IPS-20b (cell line): ENCODE measurements at regions not wholly inside any gene's neighbourhood (a gene's known extent, or its start where the extent isn't known, plus 50 kb on each side); places are given as distances from the start of the nearest gene placed in this dataset.

ENCODE experiments used
- H3K27ac ChIP-seq: one replicate; pipeline ENCODE4 v1.5.1; 2013; ENCODE audit warnings: low read length
- H3K27me3 ChIP-seq: 2 replicates; pipeline ENCODE4 v1.6.1; 2013; ENCODE audit warnings: mild to moderate bottlenecking, low read length, inconsistent platforms; ENCODE audit not compliant: insufficient read depth
- H3K36me3 ChIP-seq: 2 replicates; pipeline ENCODE4 v1.6.1; 2013; ENCODE audit warnings: low read depth, mild to moderate bottlenecking, inconsistent platforms, low read length, moderate library complexity; ENCODE audit not compliant: insufficient read depth
- H3K4me1 ChIP-seq: 2 replicates; pipeline ENCODE4 v1.6.1; 2013; ENCODE audit warnings: mild to moderate bottlenecking, control low read depth, inconsistent platforms, low read length, moderate library complexity; ENCODE audit not compliant: insufficient read depth
- H3K4me3 ChIP-seq: 2 replicates; pipeline ENCODE4 v1.5.1; 2013; ENCODE audit warnings: mild to moderate bottlenecking, low read length, inconsistent platforms
- H3K9ac ChIP-seq: 2 replicates; pipeline ENCODE4 v1.6.1; 2013; ENCODE audit warnings: low read depth, mild to moderate bottlenecking, inconsistent platforms, low read length, moderate library complexity
- H3K9me3 ChIP-seq: 2 replicates; pipeline ENCODE4 v1.6.1; 2013; ENCODE audit warnings: mild to moderate bottlenecking, low read depth, low read length, inconsistent platforms; ENCODE audit not compliant: insufficient read depth

DNA sequence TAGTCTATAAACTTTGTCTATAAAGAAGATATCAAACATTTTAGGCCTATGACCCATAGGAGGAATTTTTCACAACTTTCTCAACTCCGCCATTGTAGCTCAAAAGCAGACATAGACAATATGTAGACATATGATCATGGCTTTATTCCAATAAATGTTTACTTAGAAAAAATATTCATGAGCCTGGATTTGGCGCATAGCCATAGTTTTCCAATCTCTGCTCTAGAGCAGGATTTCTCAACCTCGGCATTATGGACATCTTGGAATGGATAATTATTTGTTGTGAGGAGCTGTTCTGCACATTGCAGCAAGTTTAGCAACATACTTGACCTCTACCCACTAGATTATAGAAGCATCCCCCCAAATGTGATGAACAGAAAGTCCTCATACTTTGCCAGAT is 532.6 kb downstream of the ANKRD7 start:
- Histone ChIP-seq H3K36me3 (no peaks in the 10 kb centered on the region), H3K9me3 (peaks cover 10% of the 10 kb centered on the region; the same call in 1 of the 2 replicates), H3K9ac (no peak overlapping the region), H3K4me1 (no peaks in the 10 kb centered on the region), H3K4me3 (no peak overlapping the region), H3K27ac (no peak overlapping the region), H3K27me3 (no peaks in the 10 kb centered on the region)

DNA sequence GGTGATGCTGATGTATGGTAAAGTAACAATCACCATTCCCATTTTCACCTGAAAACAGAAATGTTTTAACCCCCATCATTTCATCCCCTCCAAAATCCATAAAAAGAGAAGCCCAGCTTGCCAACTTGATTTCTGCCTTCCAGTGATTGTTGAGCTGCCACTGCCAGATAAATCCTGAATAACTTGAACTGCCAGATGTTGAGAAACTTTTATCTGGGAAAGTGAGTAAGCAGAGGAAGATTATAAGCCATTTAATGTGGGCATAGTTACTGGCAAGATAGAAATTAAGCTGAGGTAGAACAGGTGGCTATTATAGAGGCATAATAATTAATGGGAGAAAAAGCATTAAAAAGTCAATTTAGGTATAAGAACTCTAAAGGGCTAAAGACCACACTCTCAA is 534.1 kb downstream of the ANKRD7 start:
- H3K36me3 ChIP-seq = no peaks in the 10 kb centered on the region
- peaks cover 10% of the 10 kb centered on the region; the same call in 1 of the 2 replicates for H3K9me3 ChIP-seq
- H3K27me3 ChIP-seq = no peaks in the 10 kb centered on the region
- H3K27ac ChIP-seq = no peak overlapping the region
- H3K4me3 ChIP-seq = no peak overlapping the region
- no peak overlapping the region for H3K9ac ChIP-seq
- H3K4me1 ChIP-seq = no peaks in the 10 kb centered on the region

DNA sequence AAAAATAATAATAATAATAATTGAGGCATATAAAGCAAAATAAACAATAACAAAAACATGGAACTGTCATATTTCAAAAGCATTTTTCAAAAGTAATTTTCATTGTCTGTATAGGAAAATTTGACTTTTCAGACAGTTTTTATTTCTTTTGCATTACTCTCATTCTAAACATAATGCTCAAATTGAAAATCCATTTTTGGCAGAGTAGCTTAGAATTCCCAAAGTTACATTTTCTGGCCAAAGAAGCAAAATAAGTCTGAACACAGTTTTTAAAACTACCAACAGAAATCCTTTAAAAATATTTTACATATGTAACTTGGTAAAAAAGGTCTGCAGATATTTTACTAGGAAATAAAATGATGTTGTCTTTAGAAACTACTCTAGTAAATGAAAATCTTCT is 535.4 kb downstream of the ANKRD7 start:
- Histone ChIP-seq H3K36me3 (no peaks in the 10 kb centered on the region), H3K27me3 (no peaks in the 10 kb centered on the region), H3K4me3 (no peak overlapping the region), H3K9me3 (peaks cover 10% of the 10 kb centered on the region; the same call in 1 of the 2 replicates), H3K4me1 (no peaks in the 10 kb centered on the region), H3K9ac (no peak overlapping the region), H3K27ac (no peak overlapping the region)

DNA sequence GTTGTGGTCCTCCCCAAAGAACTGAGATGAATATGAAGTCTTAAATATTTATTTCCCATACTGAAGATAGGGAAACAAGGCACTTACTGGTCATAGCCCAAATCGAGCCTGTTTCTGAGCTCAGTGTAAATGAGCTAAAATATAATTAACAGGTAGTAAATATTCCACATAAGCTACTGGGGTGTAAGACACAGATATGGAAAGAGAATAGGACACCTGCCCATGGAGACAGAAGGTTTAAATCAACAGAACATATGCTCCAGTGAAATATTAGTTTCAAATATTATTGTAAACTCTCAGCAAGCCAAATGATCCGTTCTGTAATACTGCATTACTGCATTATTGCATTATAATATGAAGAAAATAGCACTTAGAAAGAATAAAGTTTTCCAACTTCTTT is 537.9 kb downstream of the ANKRD7 start:
- Histone ChIP-seq H3K4me1 (no peaks in the 10 kb centered on the region), H3K27me3 (no peaks in the 10 kb centered on the region), H3K4me3 (no peak overlapping the region), H3K27ac (no peak overlapping the region), H3K36me3 (no peaks in the 10 kb centered on the region), H3K9me3 (peaks cover 10% of the 10 kb centered on the region; the same call in 1 of the 2 replicates), H3K9ac (no peak overlapping the region)

DNA sequence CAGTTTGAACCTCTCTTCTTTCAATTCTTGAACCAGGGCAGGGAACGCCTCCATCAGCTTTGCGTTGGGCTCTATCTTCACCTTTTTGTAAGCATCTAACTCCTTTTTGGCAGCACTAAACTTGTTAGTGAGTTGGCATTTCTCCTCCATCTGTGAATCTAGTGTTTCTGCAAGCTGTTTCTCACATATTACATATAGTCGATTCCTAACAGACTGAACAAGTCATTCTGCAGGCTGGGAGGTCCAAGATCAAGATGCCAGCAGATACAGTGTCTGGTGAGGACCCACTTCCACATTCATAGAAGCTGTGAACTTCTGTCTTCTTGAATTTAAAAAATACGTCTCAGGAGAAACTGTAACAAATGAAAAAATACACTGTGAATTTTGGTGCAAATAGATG is 539.7 kb downstream of the ANKRD7 start:
- no peaks in the 10 kb centered on the region for H3K27me3 ChIP-seq
- H3K36me3 ChIP-seq = no peaks in the 10 kb centered on the region
- H3K9me3 ChIP-seq = peaks cover 10% of the 10 kb centered on the region; the same call in 1 of the 2 replicates
- no peak overlapping the region for H3K4me3 ChIP-seq
- H3K9ac ChIP-seq = no peak overlapping the region
- H3K27ac ChIP-seq = no peak overlapping the region
- H3K4me1 ChIP-seq = no peaks in the 10 kb centered on the region

DNA sequence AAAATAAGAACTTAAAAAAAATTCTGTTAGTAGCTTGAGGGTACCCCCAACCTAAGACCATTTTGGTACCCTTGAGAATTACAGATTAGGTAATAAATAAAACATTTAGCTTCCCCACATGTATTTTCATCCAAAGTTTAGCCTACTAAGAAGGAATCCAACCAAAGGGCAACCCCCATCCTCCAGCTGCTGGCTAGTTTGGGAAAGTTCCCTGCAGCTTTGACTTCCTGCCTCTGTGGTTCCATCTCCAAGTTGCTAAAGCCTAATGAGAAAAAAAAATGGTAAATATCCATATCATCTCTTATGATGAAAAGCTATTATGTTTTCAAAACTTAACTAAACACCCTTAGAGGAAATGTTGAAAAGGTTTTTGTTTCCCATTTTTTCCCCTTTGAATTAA is 547.2 kb downstream of the ANKRD7 start:
- Histone ChIP-seq H3K4me1 (peaks cover 23% of the 10 kb centered on the region; the same call in 1 of the 2 replicates), H3K27ac (no peak overlapping the region), H3K9me3 (no peaks in the 10 kb centered on the region), H3K4me3 (no peak overlapping the region), H3K36me3 (no peaks in the 10 kb centered on the region), H3K9ac (no peak overlapping the region), H3K27me3 (no peaks in the 10 kb centered on the region)

DNA sequence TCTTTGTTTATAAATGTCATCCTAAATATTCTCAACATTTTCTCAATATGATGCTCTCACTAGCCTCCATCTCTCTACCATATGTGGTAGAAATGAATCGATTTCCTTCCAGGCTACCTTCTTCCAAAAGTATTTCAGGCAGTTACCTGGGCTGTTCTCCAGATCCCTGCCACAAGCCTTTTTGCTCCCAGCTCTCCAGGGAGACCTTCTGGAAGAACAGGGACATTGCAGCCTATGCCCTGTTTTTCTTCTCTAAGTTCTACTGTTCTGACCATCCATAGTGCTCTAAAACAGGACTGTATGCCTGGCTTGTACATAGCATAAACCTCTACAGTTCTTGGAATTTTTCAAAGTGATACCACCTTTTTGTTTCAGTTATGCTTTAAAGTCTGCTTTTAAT is 552.8 kb downstream of the ANKRD7 start:
- H3K9me3 ChIP-seq = no peaks in the 10 kb centered on the region
- no peak overlapping the region for H3K27ac ChIP-seq
- no peak overlapping the region for H3K4me3 ChIP-seq
- no peaks in the 10 kb centered on the region for H3K36me3 ChIP-seq
- no peaks in the 10 kb centered on the region for H3K27me3 ChIP-seq
- peaks cover 11% of the 10 kb centered on the region; the same call in 1 of the 2 replicates for H3K4me1 ChIP-seq
- H3K9ac ChIP-seq = no peak overlapping the region

DNA sequence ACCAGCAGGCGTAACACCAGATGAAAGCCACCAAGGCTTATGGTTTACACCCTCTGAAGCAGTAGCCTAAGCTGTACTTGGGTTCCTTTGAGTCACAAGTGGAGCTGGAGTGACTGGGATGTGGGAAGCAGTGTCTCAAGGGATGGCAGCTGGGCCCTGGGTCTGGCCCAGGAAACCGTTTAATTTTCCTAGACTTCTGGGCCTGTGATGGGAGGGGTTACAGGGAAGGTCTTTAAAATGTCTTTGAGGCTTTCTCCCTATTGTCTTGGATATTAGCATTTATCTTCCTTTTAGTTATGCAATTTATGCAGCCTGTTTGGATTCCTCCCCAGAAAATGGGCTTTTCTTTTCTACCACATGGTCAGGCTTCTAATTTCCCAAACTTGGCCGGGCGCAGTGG is 568.2 kb downstream of the ANKRD7 start:
- H3K4me3 ChIP-seq = no peak overlapping the region
- H3K36me3 ChIP-seq = no peaks in the 10 kb centered on the region
- H3K9me3 ChIP-seq = no peaks in the 10 kb centered on the region
- H3K27ac ChIP-seq = no peak overlapping the region
- H3K9ac ChIP-seq = no peak overlapping the region
- H3K4me1 ChIP-seq = peaks cover 12% of the 10 kb centered on the region; the same call in 1 of the 2 replicates
- H3K27me3 ChIP-seq = no peaks in the 10 kb centered on the region

DNA sequence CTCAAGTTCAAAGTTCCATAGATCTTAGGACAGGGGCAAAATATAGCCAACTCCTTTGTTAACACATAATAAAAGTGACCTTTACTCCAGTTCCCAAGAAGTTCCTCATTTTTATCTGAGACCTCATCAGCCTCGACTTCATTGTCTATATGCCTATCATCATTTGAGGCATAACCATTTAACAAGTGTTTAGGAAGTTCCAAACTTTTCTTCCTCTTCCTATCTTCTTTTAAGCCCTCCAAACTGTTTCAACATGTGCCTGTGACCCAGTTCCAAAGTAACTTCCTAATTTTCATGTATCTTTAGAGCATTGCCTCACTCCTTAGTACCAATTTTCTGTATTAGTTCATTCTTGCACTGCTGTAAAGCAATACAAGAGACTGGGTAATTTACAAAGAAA is 569.1 kb downstream of the ANKRD7 start:
- H3K4me3 ChIP-seq = no peak overlapping the region
- no peaks in the 10 kb centered on the region for H3K9me3 ChIP-seq
- no peaks in the 10 kb centered on the region for H3K27me3 ChIP-seq
- no peaks in the 10 kb centered on the region for H3K36me3 ChIP-seq
- H3K4me1 ChIP-seq = peaks cover 4% of the 10 kb centered on the region; the same call in 1 of the 2 replicates
- no peak overlapping the region for H3K27ac ChIP-seq
- H3K9ac ChIP-seq = no peak overlapping the region

DNA sequence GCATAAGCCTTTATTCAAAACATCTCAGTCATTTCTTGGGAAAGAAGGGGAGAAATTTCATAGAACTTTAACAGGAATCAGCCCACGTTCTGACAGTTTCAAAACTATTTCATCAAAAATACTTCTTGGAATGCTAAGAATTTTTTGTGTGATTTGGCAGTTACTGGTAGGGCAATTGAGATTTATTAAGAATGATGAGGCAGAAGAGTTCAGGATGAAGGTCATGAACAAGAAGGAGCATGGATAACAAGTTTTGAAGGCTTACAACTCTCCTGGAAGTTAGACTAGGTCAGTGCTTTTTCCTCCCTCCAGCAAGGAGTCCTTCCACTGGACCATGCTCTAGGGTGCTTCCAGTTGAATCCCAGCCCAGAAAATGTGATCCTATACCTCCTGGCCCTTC is 569.9 kb downstream of the ANKRD7 start:
- Histone ChIP-seq H3K27me3 (no peaks in the 10 kb centered on the region), H3K4me3 (no peak overlapping the region), H3K9me3 (no peaks in the 10 kb centered on the region), H3K9ac (no peak overlapping the region), H3K27ac (no peak overlapping the region), H3K4me1 (no peaks in the 10 kb centered on the region), H3K36me3 (no peaks in the 10 kb centered on the region)

DNA sequence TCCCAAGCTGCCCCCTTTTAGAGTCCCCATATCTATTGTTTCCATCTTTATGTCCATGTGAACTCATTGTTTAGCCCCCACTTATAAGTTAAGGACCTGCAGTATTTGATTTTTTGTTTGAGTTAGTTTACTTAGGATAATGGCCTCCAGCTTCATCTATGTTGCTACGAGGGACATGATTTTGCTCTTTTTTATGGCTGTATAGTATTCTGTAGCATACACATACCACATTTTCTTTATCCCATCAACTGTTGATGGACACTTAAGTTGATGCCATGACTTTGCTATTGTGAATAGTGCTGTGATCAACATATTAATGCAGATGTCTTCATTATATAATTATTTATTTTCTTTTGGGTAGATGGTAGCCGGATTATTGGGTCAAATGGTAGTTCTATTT is 576.9 kb downstream of the ANKRD7 start:
- H3K27me3 ChIP-seq = no peaks in the 10 kb centered on the region
- no peak overlapping the region for H3K27ac ChIP-seq
- H3K4me3 ChIP-seq = no peak overlapping the region
- no peaks in the 10 kb centered on the region; the same call in 1 of the 2 replicates for H3K9me3 ChIP-seq
- no peak overlapping the region for H3K9ac ChIP-seq
- no peaks in the 10 kb centered on the region for H3K4me1 ChIP-seq
- no peaks in the 10 kb centered on the region for H3K36me3 ChIP-seq

DNA sequence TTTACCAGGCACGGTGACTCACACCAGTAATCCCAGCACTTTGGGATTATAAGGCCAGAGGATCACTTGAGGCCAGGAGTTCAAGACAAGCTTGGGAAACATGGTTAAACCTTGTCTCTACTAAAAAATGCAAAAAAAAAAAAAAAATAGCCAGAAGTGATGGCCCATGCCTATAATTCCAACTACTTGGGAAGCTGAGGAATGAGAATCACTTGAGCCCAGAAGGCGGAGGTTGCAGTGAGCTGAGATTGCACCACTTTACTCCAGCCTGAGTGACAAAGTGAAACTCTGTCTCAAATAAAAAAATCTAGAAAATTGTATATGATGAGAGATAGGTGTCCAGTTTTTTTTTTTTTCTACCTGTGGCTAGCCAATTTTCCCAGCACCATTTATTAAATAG is 578.2 kb downstream of the ANKRD7 start:
- no peak overlapping the region for H3K9ac ChIP-seq
- no peaks in the 10 kb centered on the region for H3K4me1 ChIP-seq
- H3K4me3 ChIP-seq = no peak overlapping the region
- H3K27ac ChIP-seq = no peak overlapping the region
- no peaks in the 10 kb centered on the region for H3K36me3 ChIP-seq
- no peaks in the 10 kb centered on the region; the same call in 1 of the 2 replicates for H3K9me3 ChIP-seq
- no peaks in the 10 kb centered on the region for H3K27me3 ChIP-seq

DNA sequence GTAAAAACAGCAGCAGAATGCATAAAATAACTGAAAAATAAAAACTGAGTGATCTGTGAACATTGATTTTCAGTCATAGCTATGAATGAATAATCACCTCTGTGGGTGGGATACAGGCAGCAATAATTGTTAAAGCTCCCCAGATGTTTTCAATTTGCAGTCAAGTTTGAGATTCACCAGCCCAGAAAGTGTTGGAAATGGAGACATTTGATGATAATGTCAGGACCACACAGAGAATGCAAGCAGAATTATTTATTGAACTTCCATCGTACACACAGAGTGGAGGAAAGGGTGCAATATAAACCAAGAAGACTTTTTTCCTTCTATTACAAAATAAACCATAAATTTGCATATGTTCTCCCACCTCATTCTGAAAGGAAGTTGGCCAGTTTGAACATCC is 601.7 kb downstream of the ANKRD7 start:
- no peaks in the 10 kb centered on the region for H3K27me3 ChIP-seq
- no peak overlapping the region for H3K27ac ChIP-seq
- H3K9ac ChIP-seq = no peak overlapping the region
- no peaks in the 10 kb centered on the region for H3K9me3 ChIP-seq
- no peak overlapping the region for H3K4me3 ChIP-seq
- H3K36me3 ChIP-seq = no peaks in the 10 kb centered on the region
- H3K4me1 ChIP-seq = no peaks in the 10 kb centered on the region
